ENCODE measurements at regions not wholly inside any gene's neighbourhood (a gene's known extent, or its start where the extent isn't known, plus 50 kb on each side); places are given as distances from the start of the nearest gene placed in this dataset.
"Not testable (repeated sequence)": the region's sequence is repeated elsewhere in the genome, so short reads cannot be mapped to it uniquely, and the experiment has no call there.

DNA sequence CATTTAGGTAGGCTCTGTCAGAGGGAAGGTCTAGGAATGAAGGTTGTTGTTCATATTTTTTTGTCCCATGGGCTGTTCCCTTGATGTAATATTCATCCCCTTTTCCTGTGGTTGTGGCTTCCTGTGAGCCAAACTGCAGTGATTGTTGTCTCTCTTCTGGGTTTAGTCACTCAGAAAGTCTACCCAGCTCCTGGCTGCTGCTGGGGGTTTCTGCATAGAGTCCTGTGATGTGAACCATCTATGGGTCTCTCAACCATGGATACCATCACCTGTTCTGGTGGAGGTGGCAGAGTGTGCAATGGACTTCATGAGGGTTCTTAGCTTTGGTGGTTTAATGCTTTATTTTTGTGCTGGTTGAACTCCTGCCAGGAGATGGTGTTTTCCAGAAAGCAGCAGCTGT is 122.8 kb downstream of the ZC4H2 start:
- ATAC-seq (no peak), DNase-seq (ENCODE audit: low spot score in 2 of 2) (no peak)
- peaks cover 10% of the 10 kb centered on the region for H3K4me1 Mint-ChIP-seq
- H3K4me3 Mint-ChIP-seq = no peak overlapping the region
- H3K27ac Mint-ChIP-seq = no peak overlapping the region
- H3K9me3 Mint-ChIP-seq = peaks cover 12% of the 10 kb centered on the region
- peaks cover 4% of the 10 kb centered on the region for H3K36me3 Mint-ChIP-seq

DNA sequence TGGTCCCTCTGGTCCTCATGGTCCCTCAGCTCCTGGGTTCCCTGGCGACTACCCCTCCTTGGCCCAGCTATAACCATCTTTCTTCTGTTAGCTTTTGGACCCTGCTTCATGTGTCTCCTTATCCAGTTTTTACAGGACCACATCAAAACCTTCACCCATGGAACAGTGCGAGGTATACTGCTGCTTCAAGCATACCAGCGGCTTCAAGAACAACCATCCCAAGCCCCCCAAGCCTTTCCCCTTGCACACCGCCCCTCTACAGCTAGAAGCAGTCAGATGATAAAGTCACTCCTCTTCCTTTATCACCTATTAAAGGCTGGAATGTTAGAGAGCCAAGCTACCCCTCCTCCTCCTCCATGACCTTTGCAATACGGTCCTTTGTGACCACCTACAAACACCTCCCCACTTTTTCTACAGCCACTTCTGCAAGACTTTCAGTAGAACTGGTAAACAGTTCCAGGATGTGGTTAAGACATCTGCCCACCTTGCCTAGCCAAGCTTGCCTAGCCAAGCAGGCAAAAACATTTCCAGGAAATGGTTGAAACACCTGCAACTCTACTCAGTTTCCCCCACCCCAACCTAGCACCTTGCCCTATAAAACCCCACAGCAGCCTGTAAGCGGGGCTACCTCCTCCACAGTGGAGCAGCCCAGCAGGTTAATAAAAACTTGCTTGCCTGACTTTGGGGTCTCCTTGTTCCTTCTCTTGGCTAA is 125.7 kb downstream of the ZC4H2 start:
- H3K4me1 Mint-ChIP-seq = peaks cover 10% of the 10 kb centered on the region
- peaks cover 4% of the 10 kb centered on the region for H3K36me3 Mint-ChIP-seq
- no peak overlapping the region for H3K27ac Mint-ChIP-seq
- H3K9me3 Mint-ChIP-seq = peaks cover 9% of the 10 kb centered on the region
- ATAC-seq (peak; percentile 34), DNase-seq (ENCODE audit: low spot score in 2 of 2) (no peak)
- H3K4me3 Mint-ChIP-seq = peak overlapping the region; percentile 22

DNA sequence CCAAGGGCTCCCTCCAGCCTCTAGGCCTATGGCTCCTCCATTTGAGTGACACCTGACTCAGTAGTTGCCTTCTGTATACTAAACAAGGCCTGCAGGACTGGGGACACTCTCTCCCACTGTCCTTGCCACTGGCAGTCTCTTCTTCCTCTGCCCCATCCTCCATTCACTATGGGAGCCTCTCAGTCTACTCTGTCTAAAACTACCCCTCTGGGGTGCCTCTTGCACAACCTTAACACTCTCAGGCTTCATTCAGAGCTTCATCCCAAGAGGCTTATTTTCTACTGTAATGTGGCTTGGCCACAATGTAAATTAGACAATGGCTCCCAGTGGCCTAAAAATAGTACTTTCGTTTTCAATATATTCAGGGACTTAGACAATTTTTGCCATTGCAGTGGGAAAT is 133.0 kb downstream of the ZC4H2 start:
- peaks cover 4% of the 10 kb centered on the region for H3K36me3 Mint-ChIP-seq
- H3K9me3 Mint-ChIP-seq = peaks cover 19% of the 10 kb centered on the region
- no peak for ATAC-seq
- peak overlapping the region; percentile 88 for H3K27ac Mint-ChIP-seq
- peak overlapping the region; percentile 29 for H3K4me3 Mint-ChIP-seq
- H3K4me1 Mint-ChIP-seq = peaks cover 31% of the 10 kb centered on the region
- DNase-seq (ENCODE audit: low spot score in 2 of 2) = no peak

DNA sequence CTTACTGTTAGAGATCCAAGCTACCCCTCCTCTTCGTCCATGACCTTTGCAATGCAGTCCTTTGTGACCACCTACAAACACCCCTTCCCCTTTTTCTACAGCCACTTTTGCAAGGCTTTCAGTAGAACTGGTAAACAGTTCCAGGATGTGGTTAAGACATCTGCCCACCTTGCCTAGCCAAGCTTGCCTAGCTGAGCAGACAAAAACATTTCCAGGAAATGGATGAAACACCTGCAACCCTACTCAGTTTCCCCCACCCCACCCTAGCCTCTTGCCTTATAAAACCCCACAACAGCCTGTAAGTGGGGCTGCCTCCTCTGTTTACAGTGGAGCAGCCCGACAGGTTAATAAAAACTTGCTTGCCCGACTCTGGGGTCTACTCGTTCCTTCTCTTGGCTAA is 133.8 kb downstream of the ZC4H2 start:
- H3K4me1 Mint-ChIP-seq = peaks cover 31% of the 10 kb centered on the region
- peaks cover 4% of the 10 kb centered on the region for H3K36me3 Mint-ChIP-seq
- H3K9me3 Mint-ChIP-seq = peaks cover 19% of the 10 kb centered on the region
- ATAC-seq (peak; percentile 50), DNase-seq (ENCODE audit: low spot score in 2 of 2) (no peak)
- peak overlapping the region; percentile 29 for H3K4me3 Mint-ChIP-seq
- H3K27ac Mint-ChIP-seq = peak overlapping the region; percentile 88

DNA sequence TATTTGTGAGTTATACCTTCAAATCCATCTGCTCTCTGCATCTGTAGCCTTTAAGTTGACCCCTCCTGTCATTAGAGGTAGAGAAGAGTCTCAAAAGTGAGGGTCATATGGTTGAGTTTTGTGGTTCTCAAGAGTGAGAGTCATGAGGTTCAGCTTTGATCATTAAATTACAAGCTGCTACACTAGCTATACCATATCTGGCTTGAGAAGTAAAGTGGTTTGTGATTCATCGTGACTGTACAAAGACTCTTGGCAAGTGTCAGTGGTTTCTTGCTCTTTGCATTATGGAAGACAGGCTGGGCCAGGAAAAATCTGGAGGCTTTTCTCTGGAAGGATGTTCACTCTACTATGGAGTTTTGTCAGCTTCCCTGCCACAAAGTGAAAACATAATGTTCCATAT is 170.6 kb downstream of the ZC4H2 start:
- Mint-ChIP-seq H3K36me3 (no peaks in the 10 kb centered on the region), H3K4me3 (no peak overlapping the region), H3K9me3 (peaks cover 18% of the 10 kb centered on the region), H3K4me1 (no peaks in the 10 kb centered on the region), H3K27ac (no peak overlapping the region)
- ATAC-seq (no peak), DNase-seq (ENCODE audit: low spot score in 2 of 2) (no peak)

DNA sequence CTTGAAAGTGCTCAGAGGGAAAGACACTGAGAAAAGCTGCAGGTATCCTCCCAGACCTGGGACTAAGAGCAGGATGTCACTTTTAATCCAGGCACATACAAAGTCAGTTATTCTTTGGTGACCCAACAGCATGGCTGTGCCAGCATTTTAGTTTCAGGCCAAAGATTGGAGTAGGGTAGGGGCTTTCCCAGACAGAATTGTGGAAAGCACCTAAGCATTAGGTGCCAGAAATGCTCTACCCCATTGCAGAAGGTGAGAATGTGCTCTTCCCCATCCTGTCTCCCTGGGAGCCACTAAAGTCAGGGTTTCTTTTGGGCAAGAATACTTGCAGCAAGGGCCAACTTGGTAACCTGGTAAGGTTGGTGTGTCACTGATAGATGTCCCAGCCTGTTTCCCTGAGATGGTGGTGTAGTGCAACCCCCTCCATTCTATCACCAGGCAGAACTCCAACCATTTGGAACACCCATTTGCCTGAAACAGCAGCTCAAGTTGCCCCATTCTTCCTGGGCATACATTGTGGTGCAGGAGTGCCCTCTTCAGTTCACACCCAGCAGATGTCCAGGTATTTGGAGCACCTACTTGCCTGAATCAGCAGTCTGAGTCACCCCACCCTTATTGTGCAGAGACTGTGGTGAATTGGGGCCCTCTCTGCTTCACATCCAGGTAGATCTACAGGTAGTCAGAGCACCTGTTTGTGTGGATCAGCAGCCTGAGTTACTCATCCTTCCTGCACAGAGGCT is 183.5 kb downstream of the ZC4H2 start:
- no peaks in the 10 kb centered on the region for H3K36me3 Mint-ChIP-seq
- H3K9me3 Mint-ChIP-seq = peaks cover 3% of the 10 kb centered on the region

DNA sequence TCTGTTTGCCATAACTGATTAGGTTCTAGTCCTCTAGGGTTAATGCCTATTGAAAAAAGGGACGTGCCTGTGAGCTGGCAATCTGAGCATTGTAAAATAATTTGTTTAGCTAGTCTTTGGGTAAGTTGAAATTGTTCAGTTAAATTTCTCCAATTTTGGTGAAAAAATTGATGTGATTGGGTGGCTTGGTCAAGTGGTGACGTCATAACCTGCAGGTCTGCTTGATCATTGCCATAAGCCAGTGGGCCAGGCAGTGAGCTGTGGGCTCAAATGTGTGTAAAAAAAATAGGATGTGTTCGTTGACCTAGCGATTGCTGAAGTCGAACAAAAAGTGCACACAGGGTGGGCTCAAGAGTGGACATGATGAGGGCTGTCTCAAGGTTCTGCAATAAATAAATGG is 193.3 kb downstream of the ZC4H2 start:
- Mint-ChIP-seq H3K27ac (no peak overlapping the region), H3K4me1 (no peaks in the 10 kb centered on the region), H3K9me3 (no peaks in the 10 kb centered on the region), H3K36me3 (no peaks in the 10 kb centered on the region), H3K4me3 (no peak overlapping the region)
- DNase-seq (ENCODE audit: low spot score in 2 of 2) = no peak
- no peak for ATAC-seq

More for the DNA sequence above, 183.5 kb downstream of the ZC4H2 start:
- ATAC-seq = no peak
- Mint-ChIP-seq H3K4me3 (no peak overlapping the region), H3K27ac (no peak overlapping the region), H3K4me1 (no peaks in the 10 kb centered on the region)
- DNase-seq (ENCODE audit: low spot score in 2 of 2) = no peak

DNA sequence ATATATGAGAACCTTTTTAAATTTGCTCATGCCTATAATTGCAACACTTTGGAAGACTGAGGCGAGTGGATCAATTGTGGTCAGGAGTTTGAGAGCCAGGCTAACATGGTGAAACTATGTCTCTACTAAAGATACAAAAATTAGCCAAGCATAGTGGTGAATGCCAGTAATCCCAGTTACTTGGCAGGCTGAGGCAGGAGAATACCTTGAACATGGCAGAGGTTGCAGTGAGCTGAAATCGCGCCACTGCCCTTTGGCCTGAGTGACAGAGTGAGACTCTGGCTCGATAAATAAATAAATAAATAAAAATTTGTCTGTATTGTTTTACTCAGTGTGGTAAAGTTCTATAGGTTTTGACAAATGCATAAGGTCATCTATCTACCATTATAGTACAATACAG is 218.2 kb downstream of the ZC4H2 start:
- H3K36me3 Mint-ChIP-seq = no peaks in the 10 kb centered on the region
- H3K9me3 Mint-ChIP-seq = peaks cover 6% of the 10 kb centered on the region
- no peaks in the 10 kb centered on the region for H3K4me1 Mint-ChIP-seq
- no peak overlapping the region for H3K27ac Mint-ChIP-seq
- H3K4me3 Mint-ChIP-seq = no peak overlapping the region
- no peak for DNase-seq (ENCODE audit: low spot score in 2 of 2)
- ATAC-seq = no peak

DNA sequence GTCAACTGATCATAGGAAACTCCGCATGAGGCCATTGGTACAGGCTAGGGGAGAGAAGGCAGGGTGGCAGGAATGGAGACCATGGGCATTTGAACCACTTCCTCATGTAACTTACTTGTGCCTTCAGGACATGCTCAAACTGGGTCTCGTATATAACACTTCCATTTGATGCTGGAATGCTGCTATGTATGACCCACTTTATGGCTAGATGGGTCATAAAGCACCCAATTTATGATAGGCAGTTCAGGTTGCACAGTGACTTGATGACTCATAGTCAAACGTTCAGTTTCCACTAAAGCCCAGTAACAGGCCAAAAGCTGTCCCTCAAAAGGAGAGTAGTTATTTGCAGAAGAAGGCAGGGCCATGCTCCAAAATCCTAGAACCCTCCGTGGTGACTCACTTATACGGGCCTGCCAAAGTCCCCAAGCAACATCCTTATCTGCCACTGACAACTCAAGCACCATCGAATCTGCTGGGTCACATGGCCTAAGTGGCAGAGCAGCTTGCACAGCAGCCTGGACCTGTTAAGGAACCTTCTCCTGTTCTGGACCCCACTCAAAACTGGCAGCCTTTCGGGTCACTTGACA is 236.4 kb downstream of the ZC4H2 start:
- no peak for ATAC-seq
- Mint-ChIP-seq H3K27ac (no peak overlapping the region), H3K4me3 (no peak overlapping the region), H3K4me1 (no peaks in the 10 kb centered on the region), H3K9me3 (no peaks in the 10 kb centered on the region), H3K36me3 (no peaks in the 10 kb centered on the region)
- no peak for DNase-seq (ENCODE audit: low spot score in 2 of 2)

DNA sequence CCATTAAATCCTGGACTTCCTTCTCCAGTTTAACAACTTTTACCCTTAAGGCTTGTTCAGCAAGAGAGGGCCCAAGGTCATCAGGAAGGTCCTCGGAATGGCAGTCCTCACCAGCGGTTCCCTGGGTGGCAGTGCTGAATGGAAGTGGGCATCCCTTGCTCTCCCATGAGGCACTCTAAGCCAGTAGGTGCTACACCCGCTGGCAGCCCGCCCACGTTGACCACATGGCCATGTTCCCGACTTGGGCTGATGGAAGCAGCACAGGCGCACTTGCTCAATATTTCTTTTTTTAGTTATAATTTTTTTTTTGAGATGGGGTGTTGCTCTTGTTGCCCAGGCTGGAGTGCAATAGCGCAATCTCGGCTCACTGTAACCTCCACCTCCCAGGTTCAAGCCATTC is 277.9 kb downstream of the ZC4H2 start:
- Mint-ChIP-seq H3K36me3 (no peaks in the 10 kb centered on the region), H3K4me3 (no peak overlapping the region), H3K9me3 (peaks cover 2% of the 10 kb centered on the region), H3K4me1 (no peaks in the 10 kb centered on the region), H3K27ac (no peak overlapping the region)
- DNase-seq (ENCODE audit: low spot score in 2 of 2) (no peak), ATAC-seq (no peak)

DNA sequence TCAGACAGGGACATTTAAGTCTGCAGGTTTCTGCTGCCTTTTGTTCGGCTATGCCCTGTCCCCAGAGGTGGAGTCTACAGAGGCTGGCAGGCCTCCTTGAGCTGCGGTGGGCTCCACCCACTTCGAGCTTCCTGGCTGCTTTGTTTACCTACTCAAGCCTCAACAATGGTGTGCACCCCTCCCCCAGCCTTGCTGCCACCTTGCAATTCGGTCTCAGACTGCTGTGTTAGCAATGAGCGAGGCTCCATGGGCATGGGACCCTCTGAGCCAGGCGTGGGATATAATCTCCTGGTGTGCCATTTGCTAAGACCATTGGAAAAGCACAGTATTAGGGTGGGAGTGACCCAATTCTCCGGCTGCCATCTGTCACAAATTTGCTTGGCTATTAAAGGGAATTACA is 280.9 kb downstream of the ZC4H2 start:
- H3K9me3 Mint-ChIP-seq; H3K4me3 Mint-ChIP-seq; DNase-seq (ENCODE audit: low spot score in 2 of 2); ATAC-seq; H3K4me1 Mint-ChIP-seq; H3K27ac Mint-ChIP-seq; H3K36me3 Mint-ChIP-seq: not testable (repeated sequence)

DNA sequence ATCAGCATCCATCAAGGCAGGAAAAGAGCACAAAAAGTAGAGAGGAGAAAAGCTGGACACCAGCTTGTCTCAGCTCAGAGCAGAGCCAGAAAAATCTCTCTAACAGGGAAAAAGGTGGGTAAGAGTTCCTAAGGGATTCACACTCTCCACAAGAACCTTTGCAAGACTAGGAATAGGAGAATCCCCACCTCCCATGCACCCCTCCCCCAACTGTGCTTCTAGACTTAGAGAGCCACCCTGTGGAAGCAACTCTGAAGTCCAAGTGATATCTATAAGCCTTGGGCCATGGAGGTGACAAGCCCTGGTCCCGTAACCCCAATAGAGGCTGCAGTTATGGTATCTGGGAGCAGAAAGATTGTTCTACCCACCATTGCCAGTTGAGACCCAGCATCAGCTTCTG is 267.6 kb upstream of the MTMR8 start:
- H3K36me3 Mint-ChIP-seq = no peaks in the 10 kb centered on the region
- H3K4me1 Mint-ChIP-seq = no peaks in the 10 kb centered on the region
- peaks cover 9% of the 10 kb centered on the region for H3K9me3 Mint-ChIP-seq
- ATAC-seq = no peak
- no peak for DNase-seq (ENCODE audit: low spot score in 2 of 2)
- no peak overlapping the region for H3K27ac Mint-ChIP-seq
- H3K4me3 Mint-ChIP-seq = no peak overlapping the region

DNA sequence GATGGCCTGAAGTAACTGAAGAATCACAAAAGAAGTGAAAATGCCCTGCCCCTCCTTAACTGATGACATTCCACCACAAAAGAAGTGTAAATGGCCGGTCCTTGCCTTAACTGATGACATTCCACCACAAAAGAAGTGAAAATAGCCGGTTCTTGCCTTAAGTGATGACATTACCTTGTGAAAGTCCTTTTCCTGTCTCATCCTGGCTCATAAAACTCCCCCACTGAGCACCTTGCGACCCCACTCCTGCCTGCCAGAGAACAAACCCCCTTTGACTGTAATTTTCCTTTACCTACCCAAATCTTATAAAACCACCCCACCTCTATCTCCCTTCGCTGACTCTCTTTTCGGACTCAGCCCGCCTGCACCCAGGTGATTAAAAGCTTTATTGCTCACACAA is 262.0 kb upstream of the MTMR8 start:
- not testable (repeated sequence) for H3K36me3 Mint-ChIP-seq; H3K4me3 Mint-ChIP-seq; H3K27ac Mint-ChIP-seq; H3K4me1 Mint-ChIP-seq; DNase-seq (ENCODE audit: low spot score in 2 of 2); ATAC-seq
- peaks cover 28% of the 10 kb centered on the region for H3K9me3 Mint-ChIP-seq

DNA sequence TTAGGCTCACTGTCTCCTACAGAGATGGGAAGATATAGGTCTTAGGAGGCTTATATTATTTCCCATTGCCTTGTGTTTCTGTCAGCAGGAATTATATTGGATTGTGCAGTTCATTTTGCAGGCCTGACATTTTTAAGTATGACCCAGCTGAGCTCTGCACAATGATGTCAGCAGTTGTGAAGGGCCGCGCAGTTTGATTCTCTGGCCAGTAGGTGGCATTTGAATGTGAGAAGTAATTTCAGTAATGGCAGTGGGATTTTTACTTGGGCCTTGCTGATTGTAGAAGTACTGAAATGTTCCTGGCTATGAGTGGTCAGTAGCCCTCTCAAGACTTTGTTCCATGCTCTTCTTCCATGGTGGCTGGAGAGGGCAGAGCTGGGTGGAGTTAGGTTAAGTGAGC is 247.2 kb upstream of the MTMR8 start:
- no peak overlapping the region for H3K4me3 Mint-ChIP-seq
- no peaks in the 10 kb centered on the region for H3K36me3 Mint-ChIP-seq
- H3K9me3 Mint-ChIP-seq = peaks cover 2% of the 10 kb centered on the region
- H3K4me1 Mint-ChIP-seq = no peaks in the 10 kb centered on the region
- no peak for ATAC-seq
- DNase-seq (ENCODE audit: low spot score in 2 of 2) = no peak
- H3K27ac Mint-ChIP-seq = no peak overlapping the region

All from stimulated activated effector memory CD8-positive, alpha-beta T cell treated with anti-CD3 and anti-CD28 coated beads, Interleukin-12 subunit alpha, Interleukin-12 subunit beta, amount 100 ng/mL, for 72 hours (primary cell).